ENCODE measurements at regions not wholly inside any gene's neighbourhood (a gene's known extent, or its start where the extent isn't known, plus 50 kb on each side); places are given as distances from the start of the nearest gene placed in this dataset.

DNA sequence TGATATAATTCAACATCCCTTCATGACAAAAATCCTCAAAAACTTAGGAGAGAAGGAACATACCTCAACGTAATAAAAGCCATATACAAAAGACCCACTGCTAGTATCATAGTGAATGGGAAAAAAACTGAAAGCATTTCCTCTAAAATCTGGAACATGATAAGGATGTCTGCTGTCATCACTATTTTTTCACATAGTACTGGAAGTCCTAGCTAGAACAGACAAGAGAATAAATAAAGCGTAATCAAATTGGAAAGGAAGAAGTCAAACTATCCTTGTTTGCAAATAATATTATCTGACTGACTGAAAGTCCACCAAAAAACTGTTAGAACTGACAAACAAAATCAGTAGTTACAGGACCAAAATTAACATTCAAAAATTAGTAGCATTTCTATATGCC is 985.4 kb upstream of the AGA start:
- TF ChIP-seq CEBPB (IDR thresholded peaks at IDR 0.05; ENCODE audit: low read depth, low read length): no peak
- TF ChIP-seq POLR2A (IDR thresholded peaks at IDR 0.05; ENCODE audit: low read depth, low read length): no peak
- TF ChIP-seq, protein P1, sequence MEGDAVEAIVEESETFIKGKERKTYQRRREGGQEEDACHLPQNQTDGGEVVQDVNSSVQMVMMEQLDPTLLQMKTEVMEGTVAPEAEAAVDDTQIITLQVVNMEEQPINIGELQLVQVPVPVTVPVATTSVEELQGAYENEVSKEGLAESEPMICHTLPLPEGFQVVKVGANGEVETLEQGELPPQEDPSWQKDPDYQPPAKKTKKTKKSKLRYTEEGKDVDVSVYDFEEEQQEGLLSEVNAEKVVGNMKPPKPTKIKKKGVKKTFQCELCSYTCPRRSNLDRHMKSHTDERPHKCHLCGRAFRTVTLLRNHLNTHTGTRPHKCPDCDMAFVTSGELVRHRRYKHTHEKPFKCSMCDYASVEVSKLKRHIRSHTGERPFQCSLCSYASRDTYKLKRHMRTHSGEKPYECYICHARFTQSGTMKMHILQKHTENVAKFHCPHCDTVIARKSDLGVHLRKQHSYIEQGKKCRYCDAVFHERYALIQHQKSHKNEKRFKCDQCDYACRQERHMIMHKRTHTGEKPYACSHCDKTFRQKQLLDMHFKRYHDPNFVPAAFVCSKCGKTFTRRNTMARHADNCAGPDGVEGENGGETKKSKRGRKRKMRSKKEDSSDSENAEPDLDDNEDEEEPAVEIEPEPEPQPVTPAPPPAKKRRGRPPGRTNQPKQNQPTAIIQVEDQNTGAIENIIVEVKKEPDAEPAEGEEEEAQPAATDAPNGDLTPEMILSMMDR (conservative IDR thresholded peaks at IDR 0.05; ENCODE audit: low read depth, low read length): no peak
- no peak for TF ChIP-seq FOS (IDR thresholded peaks at IDR 0.05; ENCODE audit: low read depth, low read length)
- TF ChIP-seq MAFK (IDR thresholded peaks at IDR 0.05; ENCODE audit: low read depth, low read length): no peak
- no peak for TF ChIP-seq BHLHE40 (IDR thresholded peaks at IDR 0.05; ENCODE audit: low read depth, low read length)
- TF ChIP-seq RCOR1 (IDR thresholded peaks at IDR 0.05; ENCODE audit: insufficient replicate concordance, low read length): no peak
- no peak for TF ChIP-seq CHD1 (IDR thresholded peaks at IDR 0.05; ENCODE audit: low read depth, low read length)
- TF ChIP-seq, protein P2, sequence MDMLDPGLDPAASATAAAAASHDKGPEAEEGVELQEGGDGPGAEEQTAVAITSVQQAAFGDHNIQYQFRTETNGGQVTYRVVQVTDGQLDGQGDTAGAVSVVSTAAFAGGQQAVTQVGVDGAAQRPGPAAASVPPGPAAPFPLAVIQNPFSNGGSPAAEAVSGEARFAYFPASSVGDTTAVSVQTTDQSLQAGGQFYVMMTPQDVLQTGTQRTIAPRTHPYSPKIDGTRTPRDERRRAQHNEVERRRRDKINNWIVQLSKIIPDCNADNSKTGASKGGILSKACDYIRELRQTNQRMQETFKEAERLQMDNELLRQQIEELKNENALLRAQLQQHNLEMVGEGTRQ (IDR thresholded peaks at IDR 0.05; ENCODE audit: low read depth, low read length): no peak
- TF ChIP-seq NFE2L2 (IDR thresholded peaks at IDR 0.05; ENCODE audit: low read depth, low read length): no peak

All from IMR-90 (cell line).